ENCODE measurements at regions not wholly inside any gene's neighbourhood (a gene's known extent, or its start where the extent isn't known, plus 50 kb on each side); places are given as distances from the start of the nearest gene placed in this dataset.
"Not testable (repeated sequence)": the region's sequence is repeated elsewhere in the genome, so short reads cannot be mapped to it uniquely, and the experiment has no call there.

DNA sequence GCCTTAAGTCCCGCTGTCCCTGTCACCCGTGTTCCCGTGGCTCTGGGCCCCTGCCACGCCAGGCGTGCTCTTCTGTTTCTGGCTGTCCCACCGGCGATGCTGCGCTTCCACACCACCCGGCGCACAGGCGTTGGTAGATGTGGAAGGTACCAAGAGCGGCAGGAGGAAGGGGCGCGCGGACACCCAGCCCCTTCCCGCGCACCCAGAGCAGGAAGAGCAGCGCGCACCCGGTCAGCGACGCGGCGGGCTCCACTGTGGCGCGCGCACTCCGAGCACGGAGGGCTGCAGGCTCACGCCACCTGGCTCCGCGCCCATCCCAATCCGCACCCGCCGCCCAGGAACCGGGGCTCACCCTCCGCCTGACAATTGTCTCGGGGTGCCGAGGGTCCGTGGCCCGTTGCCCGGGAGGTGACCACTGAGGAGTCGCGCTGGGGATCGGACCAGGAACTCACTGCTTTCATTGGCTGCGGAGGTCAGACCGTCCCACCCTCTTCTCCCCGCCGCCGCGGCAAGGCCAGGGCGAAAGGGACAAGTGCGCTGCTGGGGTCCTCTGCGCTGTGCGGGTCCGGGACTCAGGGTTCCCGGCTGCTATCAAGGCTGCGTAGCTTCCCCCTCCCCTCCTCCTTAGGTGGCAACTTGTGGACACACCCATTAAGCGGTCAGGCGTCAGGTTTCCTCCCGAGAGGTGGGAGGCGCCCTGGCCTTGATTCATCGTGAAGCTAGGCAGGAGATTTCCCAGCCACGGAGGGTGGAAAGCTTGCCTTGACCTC lies 121.6 kb upstream of the ZNF92 start:
- DNase-seq, result peak; percentile 31

DNA sequence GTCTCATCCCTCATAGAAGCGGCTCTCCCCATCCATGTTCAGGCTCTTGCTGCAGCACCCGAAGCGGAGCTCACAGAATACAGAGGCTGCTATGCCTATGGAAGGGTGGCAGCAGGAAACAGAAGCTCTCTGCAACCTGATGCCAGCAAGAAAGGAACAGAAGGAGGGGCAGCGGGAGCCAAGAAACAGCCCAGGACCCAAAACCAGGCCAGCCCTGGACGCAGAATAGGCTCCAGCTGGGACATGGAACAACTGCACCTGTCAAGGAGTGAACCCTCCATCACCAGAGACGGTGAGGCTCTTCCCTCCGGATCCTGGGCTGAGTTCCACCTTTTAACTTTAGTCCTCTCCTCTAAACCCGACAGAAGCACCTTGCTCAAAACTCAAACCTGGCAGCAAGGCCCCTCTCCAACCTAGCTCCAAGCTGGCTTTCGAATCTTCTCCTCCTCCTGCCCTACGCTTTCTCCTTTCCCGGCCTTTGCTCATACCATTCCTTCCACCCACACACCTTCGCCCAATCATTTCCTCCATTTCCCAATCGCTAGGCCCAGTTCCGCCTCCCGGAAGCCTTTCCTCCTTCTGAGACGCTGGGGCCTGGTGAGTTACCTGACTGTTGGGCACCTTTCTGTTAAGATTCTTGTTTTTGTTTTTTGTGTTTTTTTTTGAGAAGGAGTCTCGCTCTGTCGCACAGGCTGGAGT lies 122.8 kb upstream of the ZNF92 start:
- no peak for DNase-seq

DNA sequence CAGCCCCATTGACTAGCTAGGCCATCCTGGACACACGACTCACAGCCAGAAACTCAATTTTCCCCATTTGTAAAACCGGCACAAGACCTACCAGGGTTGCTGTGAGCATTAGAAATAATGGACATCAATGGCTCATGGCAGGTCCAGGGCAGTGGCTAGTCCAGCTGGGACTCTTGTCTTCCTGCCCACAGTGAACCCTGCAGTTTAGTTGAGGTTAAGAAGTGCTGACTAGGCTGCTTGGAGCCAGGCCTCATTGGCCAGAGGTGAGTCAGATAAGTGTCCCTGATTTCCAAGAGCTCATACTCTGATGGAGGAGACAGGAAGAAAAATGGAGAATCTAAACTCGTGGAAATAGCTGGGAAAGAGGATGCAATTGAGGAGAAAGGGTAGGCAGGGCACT lies 123.4 kb upstream of the ZNF92 start:
- DNase-seq, result no peak

DNA sequence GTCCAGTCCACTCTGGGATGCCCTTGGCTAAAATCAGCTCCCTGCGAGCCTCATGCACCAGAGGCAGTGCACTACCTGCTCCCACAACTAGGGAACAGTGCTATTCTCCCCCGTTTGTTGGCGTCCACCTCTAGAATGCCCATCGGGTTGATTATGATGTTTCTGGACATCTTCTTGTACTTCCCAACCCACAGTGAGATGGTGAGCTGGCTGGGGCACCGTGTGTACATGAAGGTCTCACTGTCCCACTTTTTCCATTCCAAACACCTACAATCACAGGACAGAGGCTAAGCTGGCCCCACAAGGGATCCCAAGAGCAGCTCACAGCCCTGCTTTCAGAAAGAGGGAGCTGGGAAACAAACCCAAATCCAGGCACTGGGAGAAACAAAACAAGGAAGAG lies 126.2 kb upstream of the ZNF92 start:
- no peak for DNase-seq

DNA sequence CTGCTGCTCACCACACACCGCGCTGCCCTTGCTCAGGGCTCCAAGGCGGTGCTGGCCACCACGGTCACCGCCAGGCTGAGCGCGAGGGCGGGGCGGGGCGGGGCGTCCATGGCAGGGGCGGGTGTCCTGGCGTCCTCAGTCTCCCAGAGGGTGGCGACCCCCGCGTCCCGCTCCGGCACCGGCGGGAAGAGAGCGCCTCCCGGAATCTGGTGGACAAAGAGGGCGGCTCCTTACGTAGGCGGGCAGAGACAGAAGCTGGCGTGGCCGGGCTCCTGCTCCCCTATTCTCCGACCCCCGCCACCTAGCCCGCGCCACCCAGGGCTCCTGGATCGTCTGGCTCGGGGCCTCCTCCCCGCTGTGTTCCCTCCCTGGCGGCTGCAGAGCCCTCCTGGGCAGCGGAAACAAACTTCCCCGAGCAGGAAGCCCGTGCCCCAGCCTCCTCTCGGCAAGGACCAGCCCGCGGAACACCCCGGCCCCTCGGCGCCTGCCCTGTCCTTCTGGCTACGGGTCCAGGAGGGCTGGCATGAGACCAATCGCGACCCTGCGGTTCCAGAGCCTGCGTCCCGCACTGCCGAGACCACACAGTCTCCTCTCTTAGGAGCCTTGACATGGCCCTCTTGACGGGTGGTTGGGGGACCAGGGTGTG lies 133.8 kb upstream of the ZNF92 start:
- no peak for DNase-seq

DNA sequence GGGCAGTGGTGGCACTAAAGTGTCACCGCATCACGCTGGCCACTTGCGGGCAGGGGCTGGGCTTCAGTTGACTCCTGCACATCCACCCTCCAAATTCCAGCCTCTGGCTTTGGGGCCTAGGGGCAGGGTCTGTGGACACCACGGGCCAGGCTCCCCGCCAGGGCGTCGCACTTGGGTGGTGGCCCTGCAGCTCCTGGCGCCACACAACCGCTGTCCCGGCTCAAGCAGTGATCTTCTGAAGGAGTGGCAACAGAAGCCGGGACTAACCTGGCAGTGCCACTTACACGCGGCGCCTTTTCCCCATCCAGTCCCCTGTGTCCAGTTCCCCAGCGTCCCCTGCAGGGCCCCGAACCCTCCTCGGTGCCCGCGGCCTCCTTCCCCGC lies 134.3 kb upstream of the ZNF92 start:
- no peak for DNase-seq

DNA sequence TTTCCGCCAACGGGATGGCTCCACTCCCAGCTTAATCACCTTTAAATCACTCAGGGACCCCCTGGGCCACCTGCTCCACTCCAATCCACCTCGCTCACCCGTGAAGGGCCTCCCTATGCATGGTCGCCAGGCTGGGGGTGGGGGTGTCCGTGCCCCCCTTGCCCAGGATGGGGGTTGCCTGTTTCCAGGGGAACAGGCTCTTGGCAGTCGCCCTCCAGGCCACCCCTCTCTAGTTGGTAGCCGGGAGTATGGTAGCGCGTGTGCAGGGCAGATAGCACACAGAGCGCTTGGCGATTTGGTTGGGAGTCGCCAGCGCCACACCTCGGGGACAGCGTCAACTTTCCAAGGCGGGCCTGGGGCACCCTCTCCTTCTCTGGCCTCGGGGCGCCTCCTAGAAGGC lies 134.9 kb upstream of the ZNF92 start:
- DNase-seq, result no peak

DNA sequence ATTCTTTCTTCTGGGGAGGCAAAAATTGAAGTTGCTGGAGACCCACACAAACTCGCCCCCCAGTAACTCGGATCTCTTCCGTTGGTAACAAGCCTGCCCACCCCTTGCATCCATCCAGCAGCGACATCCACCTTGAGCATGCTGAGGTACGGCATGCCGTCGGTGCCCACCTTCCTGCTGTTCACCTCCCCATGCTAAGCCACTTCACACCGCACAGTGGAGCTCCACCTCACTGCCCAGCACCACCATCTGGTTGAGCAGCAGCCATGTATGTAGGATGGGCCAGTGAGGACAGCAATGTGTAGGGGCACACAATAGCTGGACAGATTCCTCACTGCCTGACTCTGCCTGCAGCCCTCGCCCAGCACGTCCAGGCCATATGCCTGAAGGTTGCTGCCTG lies 138.1 kb upstream of the ZNF92 start:
- no peak for DNase-seq

DNA sequence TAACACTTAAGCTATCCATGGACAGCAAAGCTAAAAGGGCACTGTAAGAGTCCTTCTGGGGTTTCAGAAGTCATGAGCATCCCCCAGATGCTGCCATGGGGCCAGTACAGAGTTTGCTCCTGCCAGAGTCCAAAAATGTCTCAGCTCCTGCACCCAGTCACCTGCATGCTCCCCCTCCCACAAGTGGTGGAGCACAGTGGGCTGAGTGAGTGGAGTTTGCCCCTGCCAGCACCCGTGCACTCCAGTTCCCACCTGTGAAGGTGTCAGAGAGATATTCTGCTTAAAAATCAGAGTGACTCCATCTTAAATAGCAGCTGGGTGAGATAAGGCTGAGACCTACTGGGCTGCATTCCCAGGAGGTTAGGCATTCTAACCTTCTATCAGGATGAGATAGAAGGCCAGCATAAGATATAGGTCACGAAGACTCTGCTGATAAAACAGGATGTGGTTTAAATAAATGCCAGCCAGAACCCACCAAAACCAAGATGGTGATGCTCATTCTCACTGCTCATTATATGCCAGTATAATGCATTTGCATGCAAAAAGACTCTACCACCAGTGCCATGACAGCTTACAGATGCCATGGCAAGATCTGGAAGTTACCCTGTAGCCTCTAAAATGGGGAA lies 140.1 kb upstream of the ZNF92 start:
- DNase-seq, result no peak

DNA sequence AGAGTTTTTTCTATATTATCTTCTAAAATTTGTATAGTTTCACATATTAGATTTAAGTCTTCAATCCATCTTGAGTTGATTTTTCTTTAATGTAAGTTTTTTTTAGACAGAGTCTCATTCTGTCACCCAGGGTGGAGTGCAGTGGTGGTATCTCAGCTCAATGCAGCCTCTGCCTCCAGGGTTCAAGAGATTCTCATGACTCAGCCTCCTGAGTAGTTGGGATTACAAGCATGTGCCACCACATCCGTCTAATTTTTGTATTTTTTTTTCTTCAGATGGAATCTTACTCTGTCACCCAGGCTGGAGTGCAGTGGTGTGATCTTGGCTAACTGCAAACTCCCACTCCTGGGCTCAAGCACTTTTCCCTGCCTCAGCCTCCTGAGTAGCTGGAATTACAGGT lies 143.4 kb upstream of the ZNF92 start:
- no peak for DNase-seq

DNA sequence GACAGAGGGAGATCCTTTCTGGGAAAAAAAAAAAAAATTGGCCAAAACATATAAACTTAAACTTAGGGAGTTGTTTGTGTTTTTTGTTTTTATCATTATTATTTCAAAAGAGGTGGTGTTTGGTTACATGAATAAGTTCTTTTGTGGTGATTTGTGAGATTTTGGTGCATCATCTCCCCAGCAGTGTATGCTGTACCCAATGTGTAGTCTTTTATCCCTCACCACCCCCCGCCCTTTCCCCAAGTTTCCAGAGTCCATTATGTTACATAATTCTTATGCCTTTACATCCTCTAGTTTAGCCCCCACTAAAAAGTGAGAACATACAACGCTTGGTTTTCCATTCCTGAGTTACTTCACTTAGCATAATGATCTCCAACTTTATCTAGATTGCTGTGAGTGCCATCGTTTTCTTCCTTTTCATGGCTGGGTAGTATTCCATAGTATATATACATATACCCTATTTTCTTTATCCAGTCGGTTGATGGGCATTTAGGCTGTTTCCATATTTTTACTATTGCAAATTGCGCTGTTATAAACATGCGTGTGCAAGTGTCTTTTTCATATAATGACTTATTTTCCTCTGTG lies 148.1 kb upstream of the ZNF92 start:
- no peak for DNase-seq

DNA sequence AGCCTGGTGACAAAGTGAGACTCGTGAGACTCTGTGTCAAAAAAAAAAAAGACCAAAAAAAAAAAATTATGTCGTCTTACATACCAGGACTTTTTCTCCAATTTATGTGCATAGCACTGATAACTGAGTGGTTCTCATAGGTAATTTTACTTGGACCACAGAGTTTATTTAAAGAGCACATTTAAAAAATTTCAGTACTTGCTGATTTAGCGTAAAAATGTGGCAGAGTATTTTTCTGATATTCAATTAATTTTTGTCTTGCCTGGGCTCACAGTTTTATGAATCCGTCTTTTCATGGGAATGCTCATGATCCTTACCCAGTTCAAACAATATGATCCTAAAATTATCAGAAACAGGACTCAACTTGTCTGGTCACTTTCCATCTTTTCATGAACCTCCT lies 151.0 kb upstream of the ZNF92 start:
- DNase-seq, result no peak

DNA sequence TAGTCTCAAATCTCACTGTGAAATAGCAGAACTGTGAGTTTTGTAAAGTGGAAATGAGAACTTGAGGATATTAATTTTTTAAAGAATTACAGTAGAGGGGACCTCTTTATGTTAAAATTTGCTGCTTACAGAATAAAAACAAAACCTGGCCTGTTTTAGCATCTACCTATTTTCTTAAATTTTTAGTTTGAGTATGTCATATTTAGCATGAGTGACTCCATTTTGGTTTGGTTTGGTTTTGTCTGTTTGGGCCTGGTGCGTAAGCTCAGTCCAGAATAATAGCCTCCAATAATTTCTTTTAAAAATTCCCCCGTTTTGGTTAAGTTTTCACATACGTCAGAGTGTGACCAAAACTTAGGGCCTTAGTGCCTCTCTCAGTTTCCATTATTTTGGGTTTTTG lies 152.0 kb upstream of the ZNF92 start:
- DNase-seq, result no peak

DNA sequence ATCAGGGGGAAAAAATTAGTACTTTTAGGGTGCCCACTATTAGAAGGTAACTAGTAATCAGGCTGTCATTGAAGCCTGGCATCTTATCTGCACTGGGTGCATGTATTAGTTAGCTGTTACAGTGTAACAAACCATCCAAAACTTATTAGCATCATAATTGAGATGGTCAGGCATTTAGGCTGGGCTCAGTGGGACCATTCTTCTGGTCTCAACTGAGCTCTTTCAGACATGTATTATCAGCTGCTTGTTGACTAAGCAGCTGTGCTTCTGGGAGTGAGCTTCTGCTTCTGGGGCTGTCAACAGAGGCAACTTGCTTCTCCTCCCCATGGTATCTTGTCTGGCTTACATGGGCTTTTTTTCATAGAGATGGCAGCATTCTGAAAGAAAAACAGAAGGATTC lies 154.0 kb upstream of the ZNF92 start:
- no peak for DNase-seq

DNA sequence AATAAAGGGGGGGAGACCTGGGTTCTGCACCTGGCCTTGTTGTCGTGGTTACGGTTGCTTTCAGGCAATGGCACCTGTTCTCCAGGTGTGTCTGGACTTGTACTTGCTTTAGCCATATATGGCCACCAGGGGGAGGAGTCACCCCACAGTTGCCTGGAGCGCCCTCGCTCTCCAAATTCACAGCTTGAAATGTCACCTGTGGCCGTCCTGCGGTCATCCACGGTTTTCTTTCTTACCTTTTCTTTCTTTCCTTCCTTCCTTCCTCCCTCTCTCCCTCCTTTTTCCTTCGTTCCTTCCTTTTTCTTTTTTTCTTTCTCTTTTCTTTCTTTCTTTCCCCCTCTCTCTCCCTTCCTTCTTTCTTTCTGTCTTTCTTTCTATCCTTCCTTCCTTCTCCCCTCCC lies 157.2 kb upstream of the ZNF92 start:
- peak; percentile 14 for DNase-seq

DNA sequence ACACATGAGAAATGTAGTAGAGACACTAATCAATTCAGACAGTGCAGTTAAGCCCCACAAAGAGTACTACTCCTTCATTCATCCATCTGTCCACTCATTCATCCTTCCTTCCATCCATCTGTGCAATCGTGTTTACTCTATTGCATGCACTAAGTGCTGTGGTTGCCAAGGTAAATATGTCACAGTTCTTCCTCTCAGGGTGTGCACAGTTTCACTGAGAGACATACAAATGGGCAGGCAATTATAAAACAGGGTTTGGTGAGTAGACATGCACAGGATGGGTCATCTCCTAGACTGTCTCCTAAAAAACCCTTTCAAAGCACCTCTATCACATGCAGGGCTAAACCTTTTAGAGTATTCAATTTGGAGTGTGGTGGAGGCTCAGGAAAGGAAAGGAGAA lies 160.4 kb upstream of the ZNF92 start:
- DNase-seq, result not testable (repeated sequence)

DNA sequence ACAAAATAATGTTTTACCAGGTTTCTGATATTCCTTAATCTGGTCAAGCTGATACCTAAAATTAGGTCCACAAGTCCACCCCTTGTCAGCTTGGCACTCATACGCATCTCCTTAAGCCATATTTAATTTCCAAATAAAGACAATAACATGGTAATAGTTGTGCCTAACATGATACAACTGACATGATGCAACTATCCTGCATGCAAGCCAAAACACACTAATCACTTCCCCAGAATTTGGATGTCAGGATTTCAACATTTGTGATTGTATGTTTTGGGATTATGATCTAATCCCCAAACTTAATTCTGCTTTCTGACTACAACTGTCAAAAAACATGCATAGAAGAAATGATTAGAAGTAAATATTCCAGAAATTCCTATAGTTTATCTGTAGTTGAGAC lies 174.4 kb upstream of the ZNF92 start:
- DNase-seq, result not testable (repeated sequence)

DNA sequence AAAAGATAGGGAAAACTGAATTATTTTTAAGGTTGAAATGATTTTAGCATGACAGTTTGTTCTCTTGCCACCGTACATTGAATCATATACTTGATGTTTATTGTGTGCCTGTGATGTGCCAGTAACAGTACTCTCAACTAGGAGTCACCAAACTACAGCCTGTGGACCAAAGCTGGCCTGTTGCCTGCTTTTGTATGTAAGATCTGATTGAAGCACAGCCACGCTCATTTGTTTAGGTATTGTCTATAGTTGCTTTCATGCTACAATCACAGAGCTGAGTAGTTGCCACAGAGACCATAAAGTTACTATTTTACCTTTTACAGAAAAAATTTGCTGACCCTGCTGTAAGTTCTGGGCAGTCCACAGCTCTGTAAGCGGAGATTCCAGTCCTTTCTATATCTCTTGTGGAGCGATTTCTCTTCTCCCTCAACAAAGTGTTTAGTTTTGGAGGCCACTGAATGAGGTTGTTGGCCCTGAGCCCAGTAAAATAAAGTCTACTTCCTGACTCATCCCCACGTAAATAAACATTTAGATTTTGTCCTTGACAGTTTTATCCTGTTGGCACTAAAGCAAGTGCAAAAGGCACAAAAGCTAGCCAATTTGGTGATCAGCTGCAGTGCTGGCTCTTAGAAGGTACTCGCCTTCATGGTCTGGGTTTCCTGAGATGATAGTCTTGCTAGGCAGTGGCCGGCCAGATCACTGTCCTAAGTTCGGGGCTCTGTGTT lies 180.2 kb upstream of the ZNF92 start:
- not testable (repeated sequence) for DNase-seq

DNA sequence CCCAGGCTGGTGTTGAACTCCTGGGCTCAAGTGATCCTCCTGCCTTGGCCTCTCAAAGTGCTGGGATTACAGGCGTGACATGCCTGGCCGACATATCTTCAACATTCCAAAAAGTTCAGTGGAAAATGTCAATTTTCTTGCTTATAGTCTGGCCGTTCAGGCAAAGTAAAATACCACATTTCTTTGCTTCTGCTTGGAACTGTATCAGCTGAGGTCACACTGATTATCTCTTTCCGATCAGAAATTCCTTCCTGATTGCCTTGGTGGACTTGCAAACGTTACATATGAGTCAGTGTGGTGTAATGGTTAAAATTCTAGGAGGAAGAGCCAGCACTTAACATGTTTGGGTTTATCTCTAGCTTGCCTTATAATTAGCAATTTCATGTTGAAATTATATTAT lies 170.6 kb upstream of the ERV3-1 start:
- not testable (repeated sequence) for DNase-seq

DNA sequence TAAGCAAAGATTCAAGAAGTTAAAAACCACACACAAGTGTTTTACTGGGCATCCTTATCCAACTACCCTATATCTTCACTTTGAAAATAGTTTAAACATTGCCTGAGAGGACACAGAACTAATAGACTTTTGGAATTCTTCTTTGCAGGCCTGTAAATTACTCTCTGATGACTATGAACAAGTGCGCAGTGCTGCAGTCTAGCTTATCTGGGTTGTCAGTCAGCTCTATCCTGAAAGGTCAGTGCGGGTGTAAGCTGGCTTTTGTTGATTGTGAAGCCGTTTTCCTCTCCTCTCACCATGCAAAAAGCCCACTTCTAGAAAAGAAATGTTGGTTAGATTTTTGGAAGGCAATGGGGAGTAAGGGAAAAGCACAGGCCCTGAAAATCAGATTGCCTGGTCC lies 143.6 kb upstream of the ERV3-1 start:
- DNase-seq, result not testable (repeated sequence)

DNA sequence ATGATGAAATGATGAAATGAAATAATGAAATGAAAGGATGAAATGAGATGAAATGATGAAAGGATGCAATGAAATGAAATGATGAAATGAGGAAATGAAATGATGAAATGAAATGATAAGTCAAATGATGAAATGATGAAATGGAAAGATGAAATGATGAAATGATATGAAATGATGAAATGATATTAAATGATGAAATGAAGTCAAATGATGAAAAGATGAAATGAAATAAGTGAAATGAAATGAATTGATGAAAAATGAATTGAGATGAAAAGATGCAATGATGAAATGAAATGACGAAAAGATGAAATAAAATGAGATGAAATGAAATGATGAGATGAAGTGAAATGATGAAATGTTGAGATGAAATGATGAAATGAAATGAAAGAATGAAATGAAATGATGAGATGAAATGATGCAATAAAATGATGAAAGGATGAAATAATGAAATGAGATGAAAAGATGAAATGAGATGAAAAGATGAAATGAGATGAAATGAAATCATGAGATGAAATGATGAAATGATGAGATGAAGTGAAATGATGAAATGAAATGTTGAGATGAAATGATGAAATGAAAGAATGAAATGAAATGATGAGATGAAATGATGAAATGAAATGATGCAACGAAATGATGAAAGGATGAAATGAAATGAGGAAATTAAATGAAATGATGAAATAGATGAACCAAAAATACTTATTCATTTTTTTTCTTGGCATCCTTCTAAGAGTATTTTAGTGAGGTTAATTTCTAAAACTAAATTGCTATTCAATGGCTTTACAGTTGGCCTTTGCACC lies 139.8 kb upstream of the ERV3-1 start:
- DNase-seq, result not testable (repeated sequence)

DNA sequence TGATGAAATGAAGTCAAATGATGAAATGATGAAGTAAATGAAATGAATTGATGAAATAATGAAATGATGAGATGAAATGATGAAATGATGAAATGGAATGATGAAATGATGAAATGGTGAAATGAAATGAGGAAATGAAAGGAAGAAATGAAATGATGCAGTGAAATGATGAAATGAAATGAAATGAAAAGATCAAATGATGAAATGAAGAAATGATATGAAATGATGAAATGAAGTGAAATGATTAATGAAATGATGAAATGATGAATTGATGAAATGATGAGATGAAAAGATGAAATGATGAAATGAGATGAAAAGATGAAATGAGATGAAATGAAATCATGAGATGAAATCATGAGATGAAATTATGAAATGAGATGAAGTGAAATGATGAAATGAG lies 139.2 kb upstream of the ERV3-1 start:
- not testable (repeated sequence) for DNase-seq

All from fibroblast of skin of right quadriceps (primary cell).